Ovary (tissue), 3 donors: ENCODE measurements at regions not wholly inside any gene's neighbourhood (a gene's known extent, or its start where the extent isn't known, plus 50 kb on each side); places are given as distances from the start of the nearest gene placed in this dataset.

Experiments
- POLR2A ChIP-seq: fragments of 450-650 bp; IDR thresholded peaks from one replicate; pipeline ENCODE4 v1.6.1; 2017; ENCODE audit warnings: antibody characterized with exemption, mild to moderate bottlenecking, moderate library complexity
- TF ChIP-seq, protein P1 (sequence below), 3 donors: fragments of 450-650 bp in 2 of 3; fragments of 200-600 bp in 1 of 3; IDR thresholded peaks; one replicate each; pipeline versions ENCODE4 v1.5.1 to v1.8.0; 2016 to 2022; ENCODE audit warnings: antibody characterized with exemption in 3 of 3, mild to moderate bottlenecking in 1 of 3
- donor health status: DM: no; HTN: no; CAD: no.

DNA sequence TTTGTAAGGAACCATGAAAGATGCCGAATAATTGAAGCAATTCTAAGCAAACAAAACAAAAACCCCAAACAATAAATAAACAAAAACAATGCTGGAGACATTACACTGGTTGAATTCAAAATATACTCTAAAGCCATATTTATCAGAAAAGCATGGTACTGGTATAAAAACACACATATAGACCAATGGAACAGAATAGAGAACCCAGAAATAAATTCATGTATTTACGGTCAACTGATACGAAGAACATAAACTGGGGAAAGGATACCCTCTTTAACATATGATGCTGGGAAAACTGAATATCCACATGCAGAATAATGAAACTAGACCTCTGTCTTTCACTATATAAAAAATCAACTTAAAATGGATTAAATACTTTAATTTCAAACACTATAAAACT, 214.3 kb upstream of the PDZRN3 start:
- TF ChIP-seq, protein P1, sequence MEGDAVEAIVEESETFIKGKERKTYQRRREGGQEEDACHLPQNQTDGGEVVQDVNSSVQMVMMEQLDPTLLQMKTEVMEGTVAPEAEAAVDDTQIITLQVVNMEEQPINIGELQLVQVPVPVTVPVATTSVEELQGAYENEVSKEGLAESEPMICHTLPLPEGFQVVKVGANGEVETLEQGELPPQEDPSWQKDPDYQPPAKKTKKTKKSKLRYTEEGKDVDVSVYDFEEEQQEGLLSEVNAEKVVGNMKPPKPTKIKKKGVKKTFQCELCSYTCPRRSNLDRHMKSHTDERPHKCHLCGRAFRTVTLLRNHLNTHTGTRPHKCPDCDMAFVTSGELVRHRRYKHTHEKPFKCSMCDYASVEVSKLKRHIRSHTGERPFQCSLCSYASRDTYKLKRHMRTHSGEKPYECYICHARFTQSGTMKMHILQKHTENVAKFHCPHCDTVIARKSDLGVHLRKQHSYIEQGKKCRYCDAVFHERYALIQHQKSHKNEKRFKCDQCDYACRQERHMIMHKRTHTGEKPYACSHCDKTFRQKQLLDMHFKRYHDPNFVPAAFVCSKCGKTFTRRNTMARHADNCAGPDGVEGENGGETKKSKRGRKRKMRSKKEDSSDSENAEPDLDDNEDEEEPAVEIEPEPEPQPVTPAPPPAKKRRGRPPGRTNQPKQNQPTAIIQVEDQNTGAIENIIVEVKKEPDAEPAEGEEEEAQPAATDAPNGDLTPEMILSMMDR (IDR thresholded peaks at IDR 0.05), result no peak
- no peak for TF ChIP-seq POLR2A
